Gastrocnemius medialis (tissue), 4 donors: ENCODE measurements at regions not wholly inside any gene's neighbourhood (a gene's known extent, or its start where the extent isn't known, plus 50 kb on each side); places are given as distances from the start of the nearest gene placed in this dataset.

Experiments used
- ATAC-seq, 2 donors: fragments of 150-250 bp; one replicate each; pipeline ENCODE4 v1.9.1; 2016
- DNase-seq, 2 donors: peaks; one replicate each; pipeline ENCODE4 v3.0.0-alpha.2; 2019
- H3K27ac ChIP-seq, 4 donors: fragments of 200-600 bp; sonication (generic); 1 replicate in 1 of 4; 2 replicates in 3 of 4; pipeline ENCODE4 v1.5.1; 2016 to 2018; ENCODE audit warnings: mild to moderate bottlenecking in 2 of 4, moderate library complexity in 1 of 4
- H3K27me3 ChIP-seq, 3 donors: fragments of 200-600 bp; sonication (generic) in 2 of 3; 1 replicate in 1 of 3; 2 replicates in 2 of 3; pipeline versions ENCODE4 v1.5.1 to v1.6.0; 2016 to 2019; ENCODE audit warnings: mild to moderate bottlenecking in 1 of 3, moderate library complexity in 1 of 3
- H3K36me3 ChIP-seq, 2 donors: fragments of 200-600 bp; sonication (generic) in 1 of 2; one replicate each; pipeline ENCODE4 v1.5.1; 2017 to 2018
- H3K4me1 ChIP-seq, 2 donors: fragments of 200-600 bp; sonication (generic) in 1 of 2; one replicate each; pipeline ENCODE4 v1.5.1; 2016 to 2017; ENCODE audit warnings: mild to moderate bottlenecking in 2 of 2
- H3K4me3 ChIP-seq, 4 donors: fragments of 200-600 bp; sonication (generic) in 3 of 4; 1 replicate in 1 of 4; 2 replicates in 3 of 4; pipeline ENCODE4 v1.5.1; 2016 to 2019; ENCODE audit warnings: mild to moderate bottlenecking in 2 of 4
- H3K9me3 ChIP-seq, 3 donors: fragments of 200-600 bp; sonication (generic) in 2 of 3; 1 replicate in 1 of 3; 2 replicates in 2 of 3; pipeline ENCODE4 v1.5.1; 2016 to 2019
- POLR2A ChIP-seq, 2 donors: fragments of 450-650 bp; IDR thresholded peaks; one replicate each; pipeline ENCODE4 v1.6.1; 2017; ENCODE audit warnings: antibody characterized with exemption in 2 of 2, mild to moderate bottlenecking in 2 of 2, moderate library complexity in 2 of 2
- in situ Hi-C, 4 donors: fragments of 200-750 bp; cut with MboI; loops; one replicate each; pipeline versions ENCODE4 v1.15.0 to v1.8.0; 2017; ENCODE audit warnings: low sequenced_read_pairs in 4 of 4
- intact Hi-C: fragments of 100-400 bp; cut with DNase I; formaldehyde crosslinking; loops from one replicate; pipeline ENCODE4 v1.15.1; 2023; ENCODE audit warnings: low total_unique reads
- TF ChIP-seq, protein P1 (sequence below), 5 experiments: fragments of 450-650 bp in 3 of 5; fragments of 200-600 bp in 2 of 5; sonication (generic) in 2 of 5; IDR thresholded peaks in 4 of 5; conservative IDR thresholded peaks in 1 of 5; 1 replicate in 4 of 5; 2 replicates in 1 of 5; pipeline ENCODE4 v1.5.1; 2016 to 2019; ENCODE audit warnings: antibody characterized with exemption in 5 of 5, mild to moderate bottlenecking in 3 of 5, moderate library complexity in 3 of 5

DNA sequence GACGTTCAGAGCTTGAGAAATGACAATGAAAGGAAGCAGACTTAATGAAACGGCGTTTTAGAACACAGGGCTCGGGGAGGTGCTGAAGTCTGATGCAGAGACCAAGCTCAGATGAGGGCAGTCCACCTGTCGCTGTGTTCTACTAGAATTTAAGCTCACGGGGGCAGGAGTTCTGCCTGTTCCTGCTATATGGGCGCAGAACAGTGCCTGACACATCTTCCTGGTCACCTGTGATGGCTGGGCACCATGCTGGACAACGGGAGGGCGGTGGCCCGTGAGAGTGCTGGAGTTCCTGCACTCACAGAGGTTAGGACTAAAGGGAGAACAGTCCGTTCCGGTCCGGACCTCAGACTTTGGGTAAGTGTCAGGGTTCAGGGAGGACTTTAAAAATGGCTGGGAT, 130.6 kb downstream of the ERMARD start:
- Histone ChIP-seq H3K4me3 (no peak overlapping the region), H3K4me1 (no peaks in the 10 kb centered on the region), H3K9me3 (no peaks in the 10 kb centered on the region), H3K27me3 (peaks cover 0 to 8% (median 0%) of the 10 kb centered on the region in 3 donors), H3K36me3 (no peaks in the 10 kb centered on the region), H3K27ac (no peak overlapping the region)
- in situ Hi-C loops, result no loop called here
- intact Hi-C loops, result no loop called here
- TF ChIP-seq, protein P1, sequence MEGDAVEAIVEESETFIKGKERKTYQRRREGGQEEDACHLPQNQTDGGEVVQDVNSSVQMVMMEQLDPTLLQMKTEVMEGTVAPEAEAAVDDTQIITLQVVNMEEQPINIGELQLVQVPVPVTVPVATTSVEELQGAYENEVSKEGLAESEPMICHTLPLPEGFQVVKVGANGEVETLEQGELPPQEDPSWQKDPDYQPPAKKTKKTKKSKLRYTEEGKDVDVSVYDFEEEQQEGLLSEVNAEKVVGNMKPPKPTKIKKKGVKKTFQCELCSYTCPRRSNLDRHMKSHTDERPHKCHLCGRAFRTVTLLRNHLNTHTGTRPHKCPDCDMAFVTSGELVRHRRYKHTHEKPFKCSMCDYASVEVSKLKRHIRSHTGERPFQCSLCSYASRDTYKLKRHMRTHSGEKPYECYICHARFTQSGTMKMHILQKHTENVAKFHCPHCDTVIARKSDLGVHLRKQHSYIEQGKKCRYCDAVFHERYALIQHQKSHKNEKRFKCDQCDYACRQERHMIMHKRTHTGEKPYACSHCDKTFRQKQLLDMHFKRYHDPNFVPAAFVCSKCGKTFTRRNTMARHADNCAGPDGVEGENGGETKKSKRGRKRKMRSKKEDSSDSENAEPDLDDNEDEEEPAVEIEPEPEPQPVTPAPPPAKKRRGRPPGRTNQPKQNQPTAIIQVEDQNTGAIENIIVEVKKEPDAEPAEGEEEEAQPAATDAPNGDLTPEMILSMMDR (IDR thresholded peaks at IDR 0.05 in 4 of 5, conservative IDR thresholded peaks at IDR 0.05 in 1 of 5), result no peak
- TF ChIP-seq POLR2A (IDR thresholded peaks at IDR 0.05), result no peak
- ATAC-seq (no peak), DNase-seq (no peak)

GRCh38 chr6:169881398-169881797, 130.0 kb downstream of the ERMARD start:
- no peak for DNase-seq
- intact Hi-C loops, result no loop called here
- Histone ChIP-seq H3K27ac (no peak overlapping the region), H3K27me3 (peaks cover 0 to 12% (median 0%) of the 10 kb centered on the region in 3 donors), H3K9me3 (no peaks in the 10 kb centered on the region), H3K36me3 (no peaks in the 10 kb centered on the region), H3K4me1 (no peaks in the 10 kb centered on the region), H3K4me3 (no peak overlapping the region)
- no peak for ATAC-seq
- TF ChIP-seq, protein P1 (IDR thresholded peaks at IDR 0.05 in 4 of 5, conservative IDR thresholded peaks at IDR 0.05 in 1 of 5), result no peak
- no peak for TF ChIP-seq POLR2A (IDR thresholded peaks at IDR 0.05)
- in situ Hi-C loops, result no loop called here

- intact Hi-C loops (no loop called here), in situ Hi-C loops (no loop called here)
- Histone ChIP-seq H3K4me1 (no peaks in the 10 kb centered on the region), H3K27me3 (peaks cover 0 to 14% (median 0%) of the 10 kb centered on the region in 3 donors), H3K27ac (no peak overlapping the region), H3K9me3 (no peaks in the 10 kb centered on the region), H3K36me3 (no peaks in the 10 kb centered on the region), H3K4me3 (no peak overlapping the region)
- no peak for DNase-seq
- ATAC-seq, result no peak
- TF ChIP-seq, protein P1 (IDR thresholded peaks at IDR 0.05 in 4 of 5, conservative IDR thresholded peaks at IDR 0.05 in 1 of 5), result no peak
- TF ChIP-seq POLR2A (IDR thresholded peaks at IDR 0.05), result no peak
These were observed 129.1 kb downstream of the ERMARD start for GRCh38 chr6:169880516-169880915.

DNA sequence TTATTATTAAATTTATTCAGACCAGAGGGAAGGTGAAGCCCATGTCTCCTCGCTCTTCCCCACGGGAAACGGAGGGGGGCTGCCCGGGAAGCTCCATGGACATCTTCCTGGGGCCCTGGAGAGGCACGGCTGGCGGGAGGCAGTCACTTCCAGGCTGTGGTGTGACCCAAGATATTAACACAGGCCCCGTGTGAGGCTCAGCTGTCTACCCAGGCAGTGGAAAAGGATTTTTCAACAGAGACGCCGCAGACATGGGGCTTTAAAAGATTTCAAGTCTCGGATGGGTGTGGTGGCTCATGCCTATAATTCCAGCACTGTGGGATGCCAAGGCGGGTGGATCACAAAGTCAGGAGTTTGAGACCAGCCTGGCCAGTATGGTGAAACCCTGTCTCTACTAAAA, 117.9 kb downstream of the ERMARD start:
- in situ Hi-C loops, result no loop called here
- DNase-seq, result no peak

More for the DNA sequence above, 117.9 kb downstream of the ERMARD start:
- no peak overlapping the region for H3K4me3 ChIP-seq
- no peak overlapping the region for H3K27ac ChIP-seq
- peaks cover 4% of the 10 kb centered on the region in 2 donors for H3K4me1 ChIP-seq
- intact Hi-C loops, result no loop called here
- no peaks in the 10 kb centered on the region for H3K36me3 ChIP-seq
- no peaks in the 10 kb centered on the region for H3K9me3 ChIP-seq
- TF ChIP-seq, protein P1 (IDR thresholded peaks at IDR 0.05 in 4 of 5, conservative IDR thresholded peaks at IDR 0.05 in 1 of 5), result no peak
- no peak for TF ChIP-seq POLR2A (IDR thresholded peaks at IDR 0.05)
- no peaks in the 10 kb centered on the region for H3K27me3 ChIP-seq
- ATAC-seq, result no peak
